ENCODE measurements at regions not wholly inside any gene's neighbourhood (a gene's known extent, or its start where the extent isn't known, plus 50 kb on each side); places are given as distances from the start of the nearest gene placed in this dataset.
"Not testable (repeated sequence)": the region's sequence is repeated elsewhere in the genome, so short reads cannot be mapped to it uniquely, and the experiment has no call there.

GRCh38 chr5:133864711-133865110 is 103.7 kb downstream of the C5orf15 start:
- Histone ChIP-seq H3K27me3 (no peaks in the 10 kb centered on the region), H3K36me3 (no peaks in the 10 kb centered on the region), H3K9me3 (no peaks in the 10 kb centered on the region), H3K4me3 (no peak overlapping the region), H3K27ac (no peak overlapping the region), H3K4me1 (no peaks in the 10 kb centered on the region)
- in situ Hi-C loops (cut with MboI; ENCODE audit: low pct_ligation_motif_present in 1 of 4, low pct_unique_long_range_greater_than_20kb in 1 of 4, low sequenced_read_pairs in 3 of 4), result loop anchor here in 2 of 4 donors (25.0 kb wide), 3 partner anchors 427 to 752 kb away; no protein-coding TSS in a partner anchor
- intact Hi-C loops (cut with DNase I; ENCODE audit: low total_unique reads), result no loop called here
- no peak for DNase-seq
- WGBS, 2 donors (ENCODE audit: low coverage in 1 of 2), result 67 to 90% methylated on average over 1 to 5 of the region's 5 CpGs
- TF ChIP-seq POLR2AphosphoS5 (IDR thresholded peaks at IDR 0.05) (no peak), POLR2A (IDR thresholded peaks at IDR 0.05) (no peak), EP300 (IDR thresholded peaks at IDR 0.05; ENCODE audit: low read depth) (no peak)
- TF ChIP-seq, protein P1, sequence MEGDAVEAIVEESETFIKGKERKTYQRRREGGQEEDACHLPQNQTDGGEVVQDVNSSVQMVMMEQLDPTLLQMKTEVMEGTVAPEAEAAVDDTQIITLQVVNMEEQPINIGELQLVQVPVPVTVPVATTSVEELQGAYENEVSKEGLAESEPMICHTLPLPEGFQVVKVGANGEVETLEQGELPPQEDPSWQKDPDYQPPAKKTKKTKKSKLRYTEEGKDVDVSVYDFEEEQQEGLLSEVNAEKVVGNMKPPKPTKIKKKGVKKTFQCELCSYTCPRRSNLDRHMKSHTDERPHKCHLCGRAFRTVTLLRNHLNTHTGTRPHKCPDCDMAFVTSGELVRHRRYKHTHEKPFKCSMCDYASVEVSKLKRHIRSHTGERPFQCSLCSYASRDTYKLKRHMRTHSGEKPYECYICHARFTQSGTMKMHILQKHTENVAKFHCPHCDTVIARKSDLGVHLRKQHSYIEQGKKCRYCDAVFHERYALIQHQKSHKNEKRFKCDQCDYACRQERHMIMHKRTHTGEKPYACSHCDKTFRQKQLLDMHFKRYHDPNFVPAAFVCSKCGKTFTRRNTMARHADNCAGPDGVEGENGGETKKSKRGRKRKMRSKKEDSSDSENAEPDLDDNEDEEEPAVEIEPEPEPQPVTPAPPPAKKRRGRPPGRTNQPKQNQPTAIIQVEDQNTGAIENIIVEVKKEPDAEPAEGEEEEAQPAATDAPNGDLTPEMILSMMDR (IDR thresholded peaks at IDR 0.05), result no peak

DNA sequence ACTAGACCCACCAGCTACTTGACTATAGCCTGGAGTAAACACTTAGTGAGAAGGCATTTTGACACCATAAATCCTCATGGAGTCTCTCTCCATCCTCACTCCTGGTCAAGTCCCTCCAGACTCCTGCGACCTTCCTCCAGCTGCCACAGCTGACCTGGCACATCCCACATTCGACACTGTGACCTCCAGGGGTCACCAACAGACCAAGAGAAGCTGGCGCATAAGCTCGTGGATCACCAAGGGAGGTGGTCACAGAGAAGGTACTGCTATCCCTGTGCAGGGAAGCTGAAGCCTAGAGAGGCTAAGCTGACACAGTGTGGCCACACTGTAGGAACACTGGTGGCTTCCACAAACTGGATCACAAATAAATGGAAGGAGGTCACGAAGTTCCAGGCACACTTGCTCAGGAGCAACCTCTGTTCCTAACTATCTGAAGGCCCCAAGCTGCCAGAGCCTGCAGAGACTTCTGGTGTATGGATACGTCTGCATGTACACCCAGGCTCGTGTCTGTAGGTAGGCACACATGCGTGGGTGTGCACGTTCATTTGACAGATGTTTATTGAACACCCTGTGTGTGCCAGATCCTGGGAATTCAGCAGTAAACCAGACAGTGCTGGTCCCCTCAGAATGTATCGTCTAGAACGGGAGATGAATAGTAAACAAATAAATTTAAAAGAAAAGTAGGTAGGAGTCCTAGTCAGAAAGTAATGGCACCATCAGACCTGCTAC is 104.4 kb downstream of the C5orf15 start:
- no peaks in the 10 kb centered on the region for H3K36me3 ChIP-seq
- 64 to 69% methylated on average over 2 to 11 of the region's 11 CpGs for WGBS, 2 donors (ENCODE audit: low coverage in 1 of 2)
- in situ Hi-C loops (cut with MboI; ENCODE audit: low pct_ligation_motif_present in 1 of 4, low pct_unique_long_range_greater_than_20kb in 1 of 4, low sequenced_read_pairs in 3 of 4), result loop anchor here in 2 of 4 donors (25.0 kb wide), 3 partner anchors 427 to 752 kb away; no protein-coding TSS in a partner anchor
- DNase-seq, result no peak
- H3K9me3 ChIP-seq, result no peaks in the 10 kb centered on the region
- TF ChIP-seq POLR2AphosphoS5 (IDR thresholded peaks at IDR 0.05) (no peak), EP300 (IDR thresholded peaks at IDR 0.05; ENCODE audit: low read depth) (no peak), POLR2A (IDR thresholded peaks at IDR 0.05) (no peak)
- TF ChIP-seq, protein P1 (IDR thresholded peaks at IDR 0.05), result no peak
- H3K27ac ChIP-seq, result no peak overlapping the region
- no peaks in the 10 kb centered on the region for H3K27me3 ChIP-seq
- H3K4me3 ChIP-seq, result no peak overlapping the region
- no peaks in the 10 kb centered on the region for H3K4me1 ChIP-seq
- intact Hi-C loops (cut with DNase I; ENCODE audit: low total_unique reads), result no loop called here

- DNase-seq, result no peak
- no peaks in the 10 kb centered on the region for H3K4me1 ChIP-seq
- WGBS, 2 donors (ENCODE audit: low coverage in 1 of 2), result 40 to 69% methylated on average over 1 to 9 of the region's 9 CpGs
- intact Hi-C loops (cut with DNase I; ENCODE audit: low total_unique reads) (no loop called here), in situ Hi-C loops (cut with MboI; ENCODE audit: low pct_ligation_motif_present in 1 of 4, low pct_unique_long_range_greater_than_20kb in 1 of 4, low sequenced_read_pairs in 3 of 4) (loop anchor here in 2 of 4 donors (25.0 kb wide), 3 partner anchors 424 to 749 kb away; no protein-coding TSS in a partner anchor)
- no peak overlapping the region for H3K27ac ChIP-seq
- H3K4me3 ChIP-seq, result no peak overlapping the region
- H3K27me3 ChIP-seq, result no peaks in the 10 kb centered on the region
- H3K36me3 ChIP-seq, result no peaks in the 10 kb centered on the region
- no peaks in the 10 kb centered on the region for H3K9me3 ChIP-seq
- TF ChIP-seq, protein P1 (IDR thresholded peaks at IDR 0.05), result no peak
- TF ChIP-seq POLR2A (IDR thresholded peaks at IDR 0.05), result no peak
- TF ChIP-seq POLR2AphosphoS5 (IDR thresholded peaks at IDR 0.05), result no peak
- TF ChIP-seq EP300 (IDR thresholded peaks at IDR 0.05; ENCODE audit: low read depth), result no peak
Measured at GRCh38 chr5:133861161-133861737, 107.2 kb downstream of the C5orf15 start.

DNA sequence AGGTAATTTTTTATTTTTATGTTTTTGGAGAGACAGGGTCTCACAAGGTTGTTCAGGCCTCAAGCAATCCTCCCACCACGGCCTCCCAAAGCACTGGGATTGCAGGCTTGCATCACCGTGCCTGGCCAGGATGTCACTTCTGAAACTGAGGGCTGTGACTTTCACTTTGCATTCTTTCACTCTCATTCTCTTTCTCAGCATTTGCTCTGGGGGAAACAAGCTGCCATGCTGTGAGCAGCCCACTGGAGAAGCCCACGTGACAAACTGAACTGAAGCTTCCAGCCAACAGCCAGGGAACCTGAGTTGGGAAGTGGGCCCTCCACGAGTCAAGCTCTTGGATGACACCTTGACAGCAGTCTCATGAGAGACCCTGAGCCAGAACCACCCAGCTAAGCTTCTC is 109.4 kb downstream of the C5orf15 start:
- TF ChIP-seq EP300 (IDR thresholded peaks at IDR 0.05; ENCODE audit: low read depth), result no peak
- TF ChIP-seq, protein P1 (IDR thresholded peaks at IDR 0.05), result no peak
- TF ChIP-seq POLR2AphosphoS5 (IDR thresholded peaks at IDR 0.05), result no peak
- TF ChIP-seq POLR2A (IDR thresholded peaks at IDR 0.05), result no peak
- Histone ChIP-seq H3K4me1 (no peaks in the 10 kb centered on the region), H3K4me3 (no peak overlapping the region), H3K36me3 (no peaks in the 10 kb centered on the region), H3K27ac (no peak overlapping the region), H3K9me3 (no peaks in the 10 kb centered on the region), H3K27me3 (no peaks in the 10 kb centered on the region)
- DNase-seq, result no peak
- in situ Hi-C loops (cut with MboI; ENCODE audit: low pct_ligation_motif_present in 1 of 4, low pct_unique_long_range_greater_than_20kb in 1 of 4, low sequenced_read_pairs in 3 of 4), result loop anchor here in 2 of 4 donors (25.0 kb wide), 3 partner anchors 422 to 747 kb away; no protein-coding TSS in a partner anchor
- WGBS, 2 donors (ENCODE audit: low coverage in 1 of 2), result 56% methylated on average over 4 of the region's 4 CpGs; no CpG with 5 or more reads in 1 of the 2 donors
- intact Hi-C loops (cut with DNase I; ENCODE audit: low total_unique reads), result no loop called here

GRCh38 chr5:133857595-133858313 is 110.7 kb downstream of the C5orf15 start:
- WGBS, 2 donors (ENCODE audit: low coverage in 1 of 2), result 89 to 90% methylated on average over 10 to 39 of the region's 44 CpGs
- H3K9me3 ChIP-seq; H3K4me1 ChIP-seq; H3K36me3 ChIP-seq; DNase-seq; H3K27me3 ChIP-seq; H3K4me3 ChIP-seq; intact Hi-C loops (cut with DNase I; ENCODE audit: low total_unique reads); H3K27ac ChIP-seq: not testable (repeated sequence)
- in situ Hi-C loops (cut with MboI; ENCODE audit: low pct_ligation_motif_present in 1 of 4, low pct_unique_long_range_greater_than_20kb in 1 of 4, low sequenced_read_pairs in 3 of 4), result loop anchor here in 2 of 4 donors (25.0 kb wide), 3 partner anchors 420 to 745 kb away; no protein-coding TSS in a partner anchor
